ENCODE measurements at regions not wholly inside any gene's neighbourhood (a gene's known extent, or its start where the extent isn't known, plus 50 kb on each side); places are given as distances from the start of the nearest gene placed in this dataset.

DNA sequence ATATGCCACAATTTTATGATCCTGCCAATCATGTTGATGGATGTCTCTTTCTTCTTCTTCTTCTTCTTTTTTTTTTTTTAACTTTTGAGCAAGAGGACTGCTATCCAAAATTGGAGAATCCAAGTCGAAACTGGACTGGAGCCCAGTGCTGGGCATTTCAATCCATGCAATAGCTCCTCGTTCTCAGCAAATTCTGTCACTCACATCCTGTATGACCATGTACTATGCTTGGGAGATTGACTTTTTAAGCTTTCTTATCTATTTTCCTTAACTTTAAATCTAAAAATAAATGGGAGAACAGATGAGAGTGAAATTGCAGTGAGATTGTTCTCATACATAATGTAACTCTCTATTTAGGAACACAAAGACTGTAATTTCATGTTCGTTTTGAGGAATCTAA, 123.0 kb upstream of the PUDP start:
- WGBS (ENCODE audit: insufficient coverage), result no CpG with 5 or more reads among the region's 3 CpGs

DNA sequence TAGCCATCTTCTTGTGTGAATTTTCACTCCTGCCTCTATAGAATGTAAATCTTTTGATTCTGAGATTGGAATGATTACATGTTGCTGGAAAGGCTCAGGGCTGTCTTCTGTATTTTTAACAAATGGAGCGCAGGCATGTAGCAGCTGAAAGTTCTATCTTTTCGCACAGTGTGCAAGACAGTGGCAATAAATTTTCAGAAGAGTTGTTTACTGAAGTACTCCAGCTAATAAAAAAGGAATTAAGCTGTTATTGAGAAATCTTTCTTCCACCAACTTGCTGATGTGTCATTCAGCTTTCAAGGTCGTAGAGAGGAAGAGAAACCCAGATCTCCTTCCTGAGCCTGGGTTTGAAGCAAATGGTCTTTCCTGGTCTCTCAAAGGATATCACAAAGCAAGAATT, 122.0 kb upstream of the PUDP start:
- no peak overlapping the region for H3K27ac Mint-ChIP-seq
- Histone ChIP-seq H3K27ac (ENCODE audit: low read length) (no peak overlapping the region), H3K4me1 (ENCODE audit: control insufficient read depth in 1 of 2, extremely low read depth in 1 of 2, insufficient read depth in 2 of 2, low read length in 2 of 2) (no peaks in the 10 kb centered on the region), H3K4me3 (ENCODE audit: control insufficient read depth in 1 of 2, extremely low read depth in 1 of 2, low read length in 1 of 2) (no peak overlapping the region), H3K9me3 (no peaks in the 10 kb centered on the region), H3K27me3 (replicated peaks in 1 of 2; ENCODE audit: control insufficient read depth in 2 of 2, extremely low read depth in 1 of 2, insufficient read depth in 2 of 2, low read length in 1 of 2) (no peaks in the 10 kb centered on the region), H3K36me3 (ENCODE audit: control insufficient read depth in 2 of 2, extremely low read depth in 1 of 2, insufficient read depth in 1 of 2, low read length in 1 of 2) (no peaks in the 10 kb centered on the region)
- DNase-seq (no peak), ATAC-seq (replicated peaks in 1 of 4) (no peak)
- H3K4me3 Mint-ChIP-seq, result no peak overlapping the region
- no peaks in the 10 kb centered on the region for H3K4me1 Mint-ChIP-seq
- ChIA-PET POLR2A (no interaction called here), CTCF (no interaction called here)
- WGBS (ENCODE audit: insufficient coverage), result no CpG with 5 or more reads among the region's 3 CpGs
- no peaks in the 10 kb centered on the region for H3K9me3 Mint-ChIP-seq
- no peaks in the 10 kb centered on the region for H3K36me3 Mint-ChIP-seq
- no peaks in the 10 kb centered on the region for H3K27me3 Mint-ChIP-seq

More for the DNA sequence above, 123.0 kb upstream of the PUDP start:
- H3K27ac Mint-ChIP-seq, result no peak overlapping the region
- no peaks in the 10 kb centered on the region for H3K27me3 ChIP-seq (replicated peaks in 1 of 2; ENCODE audit: control insufficient read depth in 2 of 2, extremely low read depth in 1 of 2, insufficient read depth in 2 of 2, low read length in 1 of 2)
- H3K9me3 Mint-ChIP-seq, result no peaks in the 10 kb centered on the region
- no peaks in the 10 kb centered on the region for H3K27me3 Mint-ChIP-seq
- no peaks in the 10 kb centered on the region for H3K9me3 ChIP-seq
- CTCF ChIA-PET, result no interaction called here
- H3K27ac ChIP-seq (ENCODE audit: low read length), result no peak overlapping the region
- H3K4me3 Mint-ChIP-seq, result no peak overlapping the region
- DNase-seq, result no peak
- no peaks in the 10 kb centered on the region for H3K36me3 Mint-ChIP-seq
- no peaks in the 10 kb centered on the region for H3K36me3 ChIP-seq (ENCODE audit: control insufficient read depth in 2 of 2, extremely low read depth in 1 of 2, insufficient read depth in 1 of 2, low read length in 1 of 2)
- ATAC-seq (replicated peaks in 1 of 4), result no peak
- H3K4me1 Mint-ChIP-seq, result no peaks in the 10 kb centered on the region
- H3K4me1 ChIP-seq (ENCODE audit: control insufficient read depth in 1 of 2, extremely low read depth in 1 of 2, insufficient read depth in 2 of 2, low read length in 2 of 2), result no peaks in the 10 kb centered on the region
- POLR2A ChIA-PET, result no interaction called here
- H3K4me3 ChIP-seq (ENCODE audit: control insufficient read depth in 1 of 2, extremely low read depth in 1 of 2, low read length in 1 of 2), result no peak overlapping the region

DNA sequence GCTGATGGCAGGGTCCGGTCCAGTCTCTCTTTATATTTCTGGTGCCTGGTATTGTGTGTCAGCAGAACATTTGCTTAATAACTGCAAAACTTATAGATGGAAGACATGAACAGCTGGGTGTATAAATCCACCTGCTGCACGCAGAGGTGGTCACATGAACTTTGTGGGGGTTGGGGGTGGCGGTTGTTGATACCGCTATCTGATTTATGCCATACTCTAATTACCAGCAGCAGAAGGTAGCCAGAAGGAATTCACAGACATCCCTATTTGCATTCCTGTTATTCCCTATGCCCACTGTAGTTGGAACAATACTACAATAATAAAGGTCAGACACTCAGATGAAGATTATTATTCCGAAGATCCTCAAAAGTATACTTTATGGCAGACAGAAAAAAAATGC, 121.6 kb upstream of the PUDP start:
- Mint-ChIP-seq H3K9me3 (no peaks in the 10 kb centered on the region), H3K4me3 (no peak overlapping the region)
- CTCF ChIA-PET, result no interaction called here

DNA sequence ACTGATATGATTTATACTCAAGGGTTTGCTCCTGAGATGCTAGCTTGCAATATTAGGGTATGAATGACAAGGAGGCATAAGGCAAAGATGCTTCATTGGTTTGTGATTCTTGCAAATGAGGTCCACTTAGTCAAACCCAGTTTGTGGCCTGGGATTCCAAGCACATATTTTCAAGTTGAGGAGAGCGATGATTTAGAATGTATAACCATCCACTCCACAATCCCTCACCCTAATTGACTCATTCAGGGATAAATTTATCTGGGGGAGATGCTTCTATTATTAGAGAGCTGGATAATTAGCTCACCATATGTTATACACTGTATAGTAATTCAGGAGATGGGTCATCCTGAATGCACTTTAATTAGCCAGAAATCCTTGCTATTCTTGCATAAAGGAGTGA, 118.3 kb upstream of the PUDP start:
- POLR2A ChIA-PET, result no interaction called here
- Mint-ChIP-seq H3K36me3 (peaks cover 12% of the 10 kb centered on the region), H3K4me3 (no peak overlapping the region), H3K27me3 (no peaks in the 10 kb centered on the region), H3K9me3 (no peaks in the 10 kb centered on the region), H3K27ac (no peak overlapping the region), H3K4me1 (no peaks in the 10 kb centered on the region)
- Histone ChIP-seq H3K27ac (ENCODE audit: low read length) (no peak overlapping the region), H3K27me3 (replicated peaks in 1 of 2; ENCODE audit: control insufficient read depth in 2 of 2, extremely low read depth in 1 of 2, insufficient read depth in 2 of 2, low read length in 1 of 2) (no peaks in the 10 kb centered on the region), H3K4me1 (ENCODE audit: control insufficient read depth in 1 of 2, extremely low read depth in 1 of 2, insufficient read depth in 2 of 2, low read length in 2 of 2) (no peaks in the 10 kb centered on the region), H3K4me3 (ENCODE audit: control insufficient read depth in 1 of 2, extremely low read depth in 1 of 2, low read length in 1 of 2) (no peak overlapping the region), H3K9me3 (no peaks in the 10 kb centered on the region), H3K36me3 (ENCODE audit: control insufficient read depth in 2 of 2, extremely low read depth in 1 of 2, insufficient read depth in 1 of 2, low read length in 1 of 2) (no peaks in the 10 kb centered on the region)
- CTCF ChIA-PET, result no interaction called here
- ATAC-seq (replicated peaks in 1 of 4) (no peak), DNase-seq (no peak)
- no CpG with 5 or more reads among the region's 1 CpG for WGBS (ENCODE audit: insufficient coverage)

More for the DNA sequence above, 121.6 kb upstream of the PUDP start:
- H3K9me3 ChIP-seq, result no peaks in the 10 kb centered on the region
- no peaks in the 10 kb centered on the region for H3K4me1 ChIP-seq (ENCODE audit: control insufficient read depth in 1 of 2, extremely low read depth in 1 of 2, insufficient read depth in 2 of 2, low read length in 2 of 2)
- POLR2A ChIA-PET, result no interaction called here
- no peak overlapping the region for H3K27ac ChIP-seq (ENCODE audit: low read length)
- no peaks in the 10 kb centered on the region for H3K36me3 ChIP-seq (ENCODE audit: control insufficient read depth in 2 of 2, extremely low read depth in 1 of 2, insufficient read depth in 1 of 2, low read length in 1 of 2)
- Mint-ChIP-seq H3K4me1 (no peaks in the 10 kb centered on the region), H3K36me3 (no peaks in the 10 kb centered on the region), H3K27ac (no peak overlapping the region), H3K27me3 (no peaks in the 10 kb centered on the region)
- no peak for ATAC-seq (replicated peaks in 1 of 4)
- H3K27me3 ChIP-seq (replicated peaks in 1 of 2; ENCODE audit: control insufficient read depth in 2 of 2, extremely low read depth in 1 of 2, insufficient read depth in 2 of 2, low read length in 1 of 2), result no peaks in the 10 kb centered on the region
- no CpG with 5 or more reads among the region's 5 CpGs for WGBS (ENCODE audit: insufficient coverage)
- no peak for DNase-seq
- no peak overlapping the region for H3K4me3 ChIP-seq (ENCODE audit: control insufficient read depth in 1 of 2, extremely low read depth in 1 of 2, low read length in 1 of 2)

DNA sequence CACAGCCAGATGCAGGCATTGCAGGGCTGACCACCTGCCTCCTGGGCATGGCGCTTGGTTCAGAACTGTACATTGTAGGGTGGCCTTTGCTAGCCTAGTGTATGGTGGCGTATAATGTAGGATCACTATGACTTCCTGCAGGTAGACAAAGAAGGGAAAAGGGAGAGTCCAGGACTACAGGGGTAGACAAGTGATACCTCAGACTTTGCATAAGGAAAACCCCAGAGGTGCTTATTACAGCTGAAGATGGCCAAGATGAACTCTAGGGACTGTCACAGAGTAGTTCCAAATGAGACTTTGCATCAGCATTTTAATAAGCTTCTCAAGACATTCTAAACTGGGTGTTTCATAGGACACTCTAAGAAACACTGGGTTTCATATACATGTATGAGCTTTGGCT, 116.4 kb upstream of the PUDP start:
- Histone ChIP-seq H3K4me1 (ENCODE audit: control insufficient read depth in 1 of 2, extremely low read depth in 1 of 2, insufficient read depth in 2 of 2, low read length in 2 of 2) (no peaks in the 10 kb centered on the region), H3K27me3 (replicated peaks in 1 of 2; ENCODE audit: control insufficient read depth in 2 of 2, extremely low read depth in 1 of 2, insufficient read depth in 2 of 2, low read length in 1 of 2) (no peaks in the 10 kb centered on the region), H3K9me3 (no peaks in the 10 kb centered on the region), H3K36me3 (ENCODE audit: control insufficient read depth in 2 of 2, extremely low read depth in 1 of 2, insufficient read depth in 1 of 2, low read length in 1 of 2) (no peaks in the 10 kb centered on the region), H3K27ac (ENCODE audit: low read length) (no peak overlapping the region), H3K4me3 (ENCODE audit: control insufficient read depth in 1 of 2, extremely low read depth in 1 of 2, low read length in 1 of 2) (no peak overlapping the region)
- peaks cover 21% of the 10 kb centered on the region for H3K36me3 Mint-ChIP-seq
- DNase-seq (no peak), ATAC-seq (replicated peaks in 1 of 4) (no peak)
- no peak overlapping the region for H3K4me3 Mint-ChIP-seq
- no peaks in the 10 kb centered on the region for H3K27me3 Mint-ChIP-seq
- no CpG with 5 or more reads among the region's 2 CpGs for WGBS (ENCODE audit: insufficient coverage)
- ChIA-PET CTCF (no interaction called here), POLR2A (interaction anchor here in 1 of 2 donors (0.7 kb wide), 1 partner anchor 19 kb away, joined by 4 read pairs; no protein-coding TSS in a partner anchor)
- H3K9me3 Mint-ChIP-seq, result no peaks in the 10 kb centered on the region
- no peaks in the 10 kb centered on the region for H3K4me1 Mint-ChIP-seq
- H3K27ac Mint-ChIP-seq, result no peak overlapping the region

DNA sequence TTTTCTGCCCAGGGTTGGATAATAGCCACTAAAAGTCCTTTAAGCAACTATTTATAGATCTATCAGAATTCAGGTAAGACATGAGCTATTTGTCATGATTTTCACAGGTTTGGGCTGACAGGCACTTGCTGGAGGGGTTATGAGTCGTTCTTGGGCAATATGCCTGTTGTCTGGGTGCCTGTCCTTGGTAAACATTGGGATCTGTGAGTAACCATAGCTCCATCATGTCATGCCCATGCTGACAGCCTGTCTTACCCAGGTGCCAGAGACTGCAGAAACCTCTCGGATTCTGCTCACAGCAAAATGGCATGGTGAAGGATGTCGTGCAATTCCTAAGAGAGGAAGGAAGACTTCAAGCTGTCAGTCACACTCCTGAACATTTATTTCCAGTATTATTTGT, 116.0 kb upstream of the PUDP start:
- no peaks in the 10 kb centered on the region for H3K9me3 Mint-ChIP-seq
- Histone ChIP-seq H3K9me3 (no peaks in the 10 kb centered on the region), H3K36me3 (ENCODE audit: control insufficient read depth in 2 of 2, extremely low read depth in 1 of 2, insufficient read depth in 1 of 2, low read length in 1 of 2) (no peaks in the 10 kb centered on the region), H3K27me3 (replicated peaks in 1 of 2; ENCODE audit: control insufficient read depth in 2 of 2, extremely low read depth in 1 of 2, insufficient read depth in 2 of 2, low read length in 1 of 2) (no peaks in the 10 kb centered on the region), H3K27ac (ENCODE audit: low read length) (no peak overlapping the region), H3K4me1 (ENCODE audit: control insufficient read depth in 1 of 2, extremely low read depth in 1 of 2, insufficient read depth in 2 of 2, low read length in 2 of 2) (no peaks in the 10 kb centered on the region), H3K4me3 (ENCODE audit: control insufficient read depth in 1 of 2, extremely low read depth in 1 of 2, low read length in 1 of 2) (no peak overlapping the region)
- ChIA-PET CTCF (no interaction called here), POLR2A (no interaction called here)
- H3K4me3 Mint-ChIP-seq, result no peak overlapping the region
- no peaks in the 10 kb centered on the region for H3K27me3 Mint-ChIP-seq
- ATAC-seq (replicated peaks in 1 of 4) (no peak), DNase-seq (no peak)
- WGBS (ENCODE audit: insufficient coverage), result no CpG with 5 or more reads among the region's 3 CpGs
- no peaks in the 10 kb centered on the region for H3K4me1 Mint-ChIP-seq
- peaks cover 25% of the 10 kb centered on the region for H3K36me3 Mint-ChIP-seq
- H3K27ac Mint-ChIP-seq, result no peak overlapping the region

DNA sequence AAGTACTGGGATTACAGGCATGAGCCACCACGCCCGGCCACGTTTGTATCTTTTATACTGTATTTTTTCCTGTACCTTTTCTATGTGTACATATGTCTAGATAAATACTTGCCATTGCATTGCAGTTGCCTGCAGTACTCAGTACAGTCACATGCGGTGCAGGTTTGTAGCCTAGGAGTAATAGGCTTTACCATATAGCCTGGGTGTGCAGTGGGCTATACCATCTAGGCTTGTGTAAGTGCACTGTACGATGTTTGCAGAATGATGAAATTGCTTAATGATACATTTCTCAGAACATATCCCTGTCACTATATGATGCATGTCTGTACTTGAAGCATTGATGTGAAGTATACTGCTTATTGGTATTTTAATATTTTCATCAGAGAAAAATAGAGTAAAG, 115.4 kb upstream of the PUDP start:
- no peaks in the 10 kb centered on the region for H3K9me3 Mint-ChIP-seq
- H3K36me3 Mint-ChIP-seq, result peaks cover 28% of the 10 kb centered on the region
- ChIA-PET CTCF (no interaction called here), POLR2A (no interaction called here)
- Histone ChIP-seq H3K27ac (ENCODE audit: low read length) (no peak overlapping the region), H3K4me3 (ENCODE audit: control insufficient read depth in 1 of 2, extremely low read depth in 1 of 2, low read length in 1 of 2) (no peak overlapping the region), H3K9me3 (no peaks in the 10 kb centered on the region), H3K36me3 (ENCODE audit: control insufficient read depth in 2 of 2, extremely low read depth in 1 of 2, insufficient read depth in 1 of 2, low read length in 1 of 2) (no peaks in the 10 kb centered on the region), H3K27me3 (replicated peaks in 1 of 2; ENCODE audit: control insufficient read depth in 2 of 2, extremely low read depth in 1 of 2, insufficient read depth in 2 of 2, low read length in 1 of 2) (no peaks in the 10 kb centered on the region), H3K4me1 (ENCODE audit: control insufficient read depth in 1 of 2, extremely low read depth in 1 of 2, insufficient read depth in 2 of 2, low read length in 2 of 2) (no peaks in the 10 kb centered on the region)
- DNase-seq (no peak), ATAC-seq (replicated peaks in 1 of 4) (no peak)
- H3K4me3 Mint-ChIP-seq, result no peak overlapping the region
- no peak overlapping the region for H3K27ac Mint-ChIP-seq
- H3K27me3 Mint-ChIP-seq, result no peaks in the 10 kb centered on the region
- no peaks in the 10 kb centered on the region for H3K4me1 Mint-ChIP-seq
- WGBS (ENCODE audit: insufficient coverage), result no CpG with 5 or more reads among the region's 5 CpGs

Data from T-cell (primary cell).